ENCODE measurements at regions not wholly inside any gene's neighbourhood (a gene's known extent, or its start where the extent isn't known, plus 50 kb on each side); places are given as distances from the start of the nearest gene placed in this dataset.
A peak's percentile ranks its signal among the peaks of the same experiment; 100 is the strongest.

GRCh38 chr1:105072850-105073249 lies 1323.2 kb downstream of the AMY1C start:
- Mint-ChIP-seq H3K27ac (no peak overlapping the region), H3K9me3 (no peaks in the 10 kb centered on the region), H3K36me3 (no peaks in the 10 kb centered on the region), H3K4me3 (no peak overlapping the region), H3K4me1 (no peaks in the 10 kb centered on the region), H3K27me3 (ENCODE audit: insufficient read depth, low read depth) (no peaks in the 10 kb centered on the region)
- Histone ChIP-seq H3K4me3 (no peak overlapping the region), H3K9ac (no peak overlapping the region), H3K79me2 (ENCODE audit: low read depth) (no peaks in the 10 kb centered on the region), H3K4me2 (no peak overlapping the region), H3K27ac (no peak overlapping the region), H3K27me3 (no peaks in the 10 kb centered on the region), H3F3A (ENCODE audit: low read depth) (no peaks in the 10 kb centered on the region), H3K4me1 (no peaks in the 10 kb centered on the region), H3K36me3 (no peaks in the 10 kb centered on the region), H2AFZ (replicated peaks) (peak overlapping the region; percentile 65), H3K9me3 (ENCODE audit: low read depth) (no peaks in the 10 kb centered on the region), H4K20me1 (ENCODE audit: low read depth) (no peaks in the 10 kb centered on the region)
- DNase-seq (ENCODE audit: low spot score) = peak; percentile 21
- TF ChIP-seq EZH2phosphoT487 (IDR thresholded peaks at IDR 0.05) (no peak), CTCF (IDR thresholded peaks at IDR 0.05) (peak; percentile 38)

GRCh38 chr1:105073660-105074059 lies 1324.0 kb downstream of the AMY1C start:
- no peak overlapping the region for H2AFZ ChIP-seq (replicated peaks)
- H3K4me2 ChIP-seq = no peak overlapping the region
- H3K9ac ChIP-seq = no peak overlapping the region
- Mint-ChIP-seq H3K4me1 (no peaks in the 10 kb centered on the region), H3K4me3 (no peak overlapping the region), H3K27me3 (ENCODE audit: insufficient read depth, low read depth) (no peaks in the 10 kb centered on the region), H3K9me3 (no peaks in the 10 kb centered on the region), H3K36me3 (no peaks in the 10 kb centered on the region), H3K27ac (no peak overlapping the region)
- no peaks in the 10 kb centered on the region for H3K9me3 ChIP-seq (ENCODE audit: low read depth)
- H3F3A ChIP-seq (ENCODE audit: low read depth) = no peaks in the 10 kb centered on the region
- H3K36me3 ChIP-seq = no peaks in the 10 kb centered on the region
- no peaks in the 10 kb centered on the region for H3K27me3 ChIP-seq
- no peaks in the 10 kb centered on the region for H3K4me1 ChIP-seq
- H3K27ac ChIP-seq = no peak overlapping the region
- no peaks in the 10 kb centered on the region for H4K20me1 ChIP-seq (ENCODE audit: low read depth)
- TF ChIP-seq EZH2phosphoT487 (IDR thresholded peaks at IDR 0.05) (no peak), EZH2 (IDR thresholded peaks at IDR 0.05) (no peak), CTCF (IDR thresholded peaks at IDR 0.05) (no peak)
- DNase-seq (ENCODE audit: low spot score) = no peak
- no peaks in the 10 kb centered on the region for H3K79me2 ChIP-seq (ENCODE audit: low read depth)
- H3K4me3 ChIP-seq = no peak overlapping the region

- no peaks in the 10 kb centered on the region for H3K36me3 ChIP-seq
- H3K27me3 ChIP-seq = no peaks in the 10 kb centered on the region
- H3K4me1 ChIP-seq = no peaks in the 10 kb centered on the region
- H3K9ac ChIP-seq = no peak overlapping the region
- no peaks in the 10 kb centered on the region for H3K9me3 ChIP-seq (ENCODE audit: low read depth)
- no peaks in the 10 kb centered on the region for H3K79me2 ChIP-seq (ENCODE audit: low read depth)
- Mint-ChIP-seq H3K9me3 (no peaks in the 10 kb centered on the region), H3K4me3 (no peak overlapping the region), H3K27me3 (ENCODE audit: insufficient read depth, low read depth) (no peaks in the 10 kb centered on the region), H3K4me1 (no peaks in the 10 kb centered on the region), H3K36me3 (no peaks in the 10 kb centered on the region), H3K27ac (no peak overlapping the region)
- H3F3A ChIP-seq (ENCODE audit: low read depth) = no peaks in the 10 kb centered on the region
- no peak overlapping the region for H3K27ac ChIP-seq
- DNase-seq (ENCODE audit: low spot score) = no peak
- H4K20me1 ChIP-seq (ENCODE audit: low read depth) = no peaks in the 10 kb centered on the region
- peak overlapping the region; percentile 59 for H2AFZ ChIP-seq (replicated peaks)
- H3K4me3 ChIP-seq = no peak overlapping the region
- H3K4me2 ChIP-seq = no peak overlapping the region
- TF ChIP-seq EZH2 (IDR thresholded peaks at IDR 0.05) = no peak
- no peak for TF ChIP-seq CTCF (IDR thresholded peaks at IDR 0.05)
- TF ChIP-seq EZH2phosphoT487 (IDR thresholded peaks at IDR 0.05) = no peak
These were observed 1333.9 kb downstream of the AMY1C start for GRCh38 chr1:105083611-105084010.

- H3K79me2 ChIP-seq (ENCODE audit: low read depth) = no peaks in the 10 kb centered on the region
- no peak overlapping the region for H3K27ac ChIP-seq
- H3K36me3 ChIP-seq = no peaks in the 10 kb centered on the region
- H3K4me2 ChIP-seq = no peak overlapping the region
- H3K9me3 Mint-ChIP-seq = no peaks in the 10 kb centered on the region
- no peaks in the 10 kb centered on the region for H3K4me1 Mint-ChIP-seq
- no peak overlapping the region for H3K4me3 ChIP-seq
- no peak overlapping the region for H3K4me3 Mint-ChIP-seq
- no peaks in the 10 kb centered on the region for H3K27me3 Mint-ChIP-seq (ENCODE audit: insufficient read depth, low read depth)
- no peaks in the 10 kb centered on the region for H3F3A ChIP-seq (ENCODE audit: low read depth)
- TF ChIP-seq EZH2 (IDR thresholded peaks at IDR 0.05) = no peak
- TF ChIP-seq CTCF (IDR thresholded peaks at IDR 0.05) = no peak
- no peak for TF ChIP-seq EZH2phosphoT487 (IDR thresholded peaks at IDR 0.05)
- no peak overlapping the region for H3K9ac ChIP-seq
- no peaks in the 10 kb centered on the region for H3K4me1 ChIP-seq
- H3K36me3 Mint-ChIP-seq = no peaks in the 10 kb centered on the region
- no peaks in the 10 kb centered on the region for H3K27me3 ChIP-seq
- DNase-seq (ENCODE audit: low spot score) = no peak
- H2AFZ ChIP-seq (replicated peaks) = no peak overlapping the region
- H3K9me3 ChIP-seq (ENCODE audit: low read depth) = no peaks in the 10 kb centered on the region
- no peaks in the 10 kb centered on the region for H4K20me1 ChIP-seq (ENCODE audit: low read depth)
- H3K27ac Mint-ChIP-seq = no peak overlapping the region
These were observed 1337.8 kb downstream of the AMY1C start for GRCh38 chr1:105087506-105087905.
